GM18951 (cell line): ENCODE measurements at regions not wholly inside any gene's neighbourhood (a gene's known extent, or its start where the extent isn't known, plus 50 kb on each side); places are given as distances from the start of the nearest gene placed in this dataset.

Source experiments
- POLR2A ChIP-seq: IDR thresholded peaks from 4 replicates; pipeline ENCODE4 v1.6.1; 2011; ENCODE audit warnings: mild to moderate bottlenecking; ENCODE audit not compliant: insufficient read length, insufficient read depth; ENCODE audit errors: extremely low read depth
- in situ Hi-C: fragments of 300-500 bp; cut with MboI; formaldehyde crosslinking; loops from one replicate; pipeline ENCODE4 v1.12.0; 2022; ENCODE audit warnings: low sequenced_read_pairs, mixed read lengths, inconsistent platforms; ENCODE audit not compliant: unreplicated experiment

- in situ Hi-C loops, result no loop called here
- no peak for TF ChIP-seq POLR2A
Measured at GRCh38 chr1:166785987-166786386, 53.3 kb upstream of the POGK start.

- in situ Hi-C loops, result no loop called here
- TF ChIP-seq POLR2A, result no peak
Measured at GRCh38 chr1:166789286-166789685, 50.0 kb upstream of the POGK start.
